ENCODE measurements at regions not wholly inside any gene's neighbourhood (a gene's known extent, or its start where the extent isn't known, plus 50 kb on each side); places are given as distances from the start of the nearest gene placed in this dataset.

- no peak for TF ChIP-seq POLR2A (IDR thresholded peaks at IDR 0.05)
- TF ChIP-seq CTCF (IDR thresholded peaks at IDR 0.05) = no peak
- TF ChIP-seq EP300 (IDR thresholded peaks at IDR 0.05) = no peak
- TF ChIP-seq POLR2AphosphoS5 (IDR thresholded peaks at IDR 0.05) = no peak
Measured at GRCh38 chr2:16057661-16058060, 117.3 kb downstream of the MYCN start.
